OCI-LY7 (cell line): ENCODE measurements at regions not wholly inside any gene's neighbourhood (a gene's known extent, or its start where the extent isn't known, plus 50 kb on each side); places are given as distances from the start of the nearest gene placed in this dataset.

Source experiments
- BruUV-seq: library from RNA; stranded (reverse); fragments of 400-500 nt; replicated peaks from 2 replicates; lab custom pipeline; 2021; lab: Mats Ljungman, UMichigan
- CTCF ChIA-PET: fragments of 300-600 bp; sonication (Branson Sonifier 250); formaldehyde crosslinking; loops from one replicate; lab custom pipeline; 2022; ENCODE audit warnings: antibody characterized with exemption; ENCODE audit not compliant: unreplicated experiment; lab: Charles Lee
- POLR2A ChIA-PET: fragments of 300-600 bp; sonication (Branson Sonifier 250); formaldehyde crosslinking; loops from one replicate; lab custom pipeline; 2022; ENCODE audit warnings: antibody characterized with exemption; lab: Charles Lee
- DNase-seq: peaks from one replicate; pipeline ENCODE4 v3.0.0-alpha.2; 2015; ENCODE audit warnings: low spot score
- H2AFZ ChIP-seq: fragments of 200-600 bp; sonication (generic), shearing (Covaris generic); 2 replicates; pipeline ENCODE4 v1.6.1; 2014; ENCODE audit warnings: mild to moderate bottlenecking, antibody characterized with exemption, low read length, moderate library complexity
- H3K27ac ChIP-seq: fragments of 200-600 bp; sonication (generic); 2 replicates; pipeline ENCODE4 v1.5.1; 2014; ENCODE audit warnings: mixed run types, low read depth, mild to moderate bottlenecking, moderate library complexity, low read length, inconsistent platforms; ENCODE audit not compliant: poor library complexity, severe bottlenecking
- H3K36me3 ChIP-seq: fragments of 200-600 bp; sonication (generic); 2 replicates; pipeline ENCODE4 v1.6.1; 2014; ENCODE audit warnings: mild to moderate bottlenecking, antibody characterized with exemption, low read length, moderate library complexity, mixed read lengths; ENCODE audit not compliant: insufficient read depth
- H3K4me1 ChIP-seq: fragments of 200-600 bp; sonication (generic); 2 replicates; pipeline ENCODE4 v1.5.1; 2014; ENCODE audit warnings: mild to moderate bottlenecking, low read length; ENCODE audit not compliant: insufficient read depth, poor library complexity, severe bottlenecking
- H3K4me2 ChIP-seq: fragments of 200-600 bp; sonication (generic); 2 replicates; pipeline ENCODE4 v1.6.1; 2014; ENCODE audit warnings: mild to moderate bottlenecking, low read length
- H3K4me3 ChIP-seq: fragments of 200-600 bp; sonication (generic); 2 replicates; pipeline ENCODE4 v1.5.1; 2014; ENCODE audit warnings: mild to moderate bottlenecking, low read depth, low read length; ENCODE audit not compliant: poor library complexity, severe bottlenecking
- H3K79me2 ChIP-seq: fragments of 200-600 bp; sonication (generic); 2 replicates; pipeline ENCODE4 v1.6.1; 2016; ENCODE audit warnings: low read depth, mild to moderate bottlenecking, low read length, moderate library complexity, mixed read lengths; ENCODE audit not compliant: insufficient read depth
- H3K9me2 ChIP-seq: fragments of 200-600 bp; sonication (generic); 2 replicates; pipeline ENCODE4 v1.6.1; 2016; ENCODE audit warnings: mild to moderate bottlenecking, low read length, mixed read lengths; ENCODE audit not compliant: insufficient read depth
- H3K9me3 ChIP-seq: fragments of 200-600 bp; sonication (generic); 2 replicates; pipeline ENCODE4 v1.6.1; 2014; ENCODE audit warnings: mild to moderate bottlenecking, mixed run types, low read length, mixed read lengths
- H4K20me1 ChIP-seq: fragments of 200-600 bp; sonication (generic); 2 replicates; pipeline ENCODE4 v1.6.1; 2014; ENCODE audit warnings: mild to moderate bottlenecking, antibody characterized with exemption, low read length, moderate library complexity, mixed read lengths; ENCODE audit not compliant: insufficient read depth
- CTCF ChIP-seq: fragments of 200-600 bp; sonication (generic); conservative IDR thresholded peaks from 2 replicates; pipeline ENCODE4 v1.5.1; 2014; ENCODE audit warnings: mild to moderate bottlenecking, antibody characterized with exemption, low read length, moderate library complexity, mixed read lengths
- EZH2phosphoT487 ChIP-seq: fragments of 200-600 bp; sonication (generic); IDR thresholded peaks from 2 replicates; pipeline ENCODE4 v1.6.1; 2018; ENCODE audit warnings: low read depth, borderline replicate concordance, mild to moderate bottlenecking, mixed run types, antibody characterized with exemption, low read length, moderate library complexity, mixed read lengths
- intact Hi-C: fragments of 100-400 bp; cut with micrococcal nuclease; formaldehyde crosslinking; loops from one replicate; pipeline ENCODE4 v1.10.0; 2022; ENCODE audit not compliant: unreplicated experiment

- Histone ChIP-seq H3K9me3 (peaks cover 16% of the 10 kb centered on the region), H3K4me1 (no peaks in the 10 kb centered on the region), H4K20me1 (no peaks in the 10 kb centered on the region), H3K9me2 (no peaks in the 10 kb centered on the region), H2AFZ (no peak overlapping the region), H3K79me2 (no peaks in the 10 kb centered on the region), H3K4me3 (no peak overlapping the region), H3K27ac (no peak overlapping the region), H3K36me3 (no peaks in the 10 kb centered on the region), H3K4me2 (no peak overlapping the region)
- POLR2A ChIA-PET: no interaction called here
- BruUV-seq: no TSS peak
- CTCF ChIA-PET: no interaction called here
- no peak for DNase-seq
- TF ChIP-seq CTCF (no peak), EZH2phosphoT487 (no peak)
- intact Hi-C loops: no loop called here
Observed at GRCh38 chr21:27493542-27493941, 526.7 kb upstream of the ADAMTS5 start.

GRCh38 chr21:27487676-27488075 is 520.8 kb upstream of the ADAMTS5 start:
- ChIA-PET CTCF (no interaction called here), POLR2A (no interaction called here)
- BruUV-seq: no TSS peak
- Histone ChIP-seq H3K79me2 (no peaks in the 10 kb centered on the region), H2AFZ (no peak overlapping the region), H3K36me3 (no peaks in the 10 kb centered on the region), H3K4me3 (no peak overlapping the region), H4K20me1 (no peaks in the 10 kb centered on the region), H3K4me2 (no peak overlapping the region), H3K9me2 (no peaks in the 10 kb centered on the region), H3K9me3 (no peaks in the 10 kb centered on the region), H3K4me1 (no peaks in the 10 kb centered on the region), H3K27ac (no peak overlapping the region)
- intact Hi-C loops: no loop called here
- TF ChIP-seq EZH2phosphoT487 (no peak), CTCF (no peak)
- DNase-seq: no peak

GRCh38 chr21:27480841-27481261 is 514.0 kb upstream of the ADAMTS5 start:
- H3K36me3 ChIP-seq: no peaks in the 10 kb centered on the region
- TF ChIP-seq EZH2phosphoT487 (no peak), CTCF (no peak)
- no peak overlapping the region for H3K4me3 ChIP-seq
- H2AFZ ChIP-seq: no peak overlapping the region
- H3K4me1 ChIP-seq: no peaks in the 10 kb centered on the region
- H3K27ac ChIP-seq: no peak overlapping the region
- POLR2A ChIA-PET: no interaction called here
- CTCF ChIA-PET: no interaction called here
- no TSS peak for BruUV-seq
- DNase-seq: no peak
- H4K20me1 ChIP-seq: no peaks in the 10 kb centered on the region
- H3K9me2 ChIP-seq: no peaks in the 10 kb centered on the region
- no peaks in the 10 kb centered on the region for H3K9me3 ChIP-seq
- intact Hi-C loops: no loop called here
- H3K79me2 ChIP-seq: no peaks in the 10 kb centered on the region
- no peak overlapping the region for H3K4me2 ChIP-seq
